ENCODE measurements at regions not wholly inside any gene's neighbourhood (a gene's known extent, or its start where the extent isn't known, plus 50 kb on each side); places are given as distances from the start of the nearest gene placed in this dataset.

- no peaks in the 10 kb centered on the region for H3K9me2 ChIP-seq
- ChIA-PET POLR2A (no interaction called here), CTCF (interaction anchor here (1.4 to 1.6 kb wide), 2 partner anchors 200 to 204 kb away, joined by 3 to 7 read pairs; no protein-coding TSS in a partner anchor)
- H3K4me2 ChIP-seq = no peak overlapping the region
- no peaks in the 10 kb centered on the region for H3K27me3 ChIP-seq (ENCODE audit: insufficient read depth)
- H3K4me1 ChIP-seq (ENCODE audit: control insufficient read depth in 1 of 2, insufficient read depth in 2 of 2, low read depth in 1 of 2, low read length in 1 of 2) = peaks cover 0 to 9% of the 10 kb centered on the region in 2 experiments; a peak in 1 of 4 replicates
- no peak for DNase-seq
- no peaks in the 10 kb centered on the region for H4K20me1 ChIP-seq (ENCODE audit: insufficient read depth)
- no peaks in the 10 kb centered on the region for H3K79me2 ChIP-seq (ENCODE audit: insufficient read depth)
- no peaks in the 10 kb centered on the region for H3F3A ChIP-seq (replicated peaks; ENCODE audit: insufficient read depth)
- H3K4me3 ChIP-seq (ENCODE audit: low read depth in 2 of 2, low read length in 1 of 2) = no peak overlapping the region
- 89% methylated on average over 11 of the region's 12 CpGs for WGBS (ENCODE audit: low lambda C conversion rate)
- TF ChIP-seq NRF1 (IDR thresholded peaks at IDR 0.05; ENCODE audit: low read depth, low read length) (no peak), TEAD4 (IDR thresholded peaks at IDR 0.05; ENCODE audit: borderline replicate concordance, insufficient read depth) (no peak), JUND (IDR thresholded peaks at IDR 0.05) (no peak), PBX3 (IDR thresholded peaks at IDR 0.05) (no peak), MEF2A (IDR thresholded peaks at IDR 0.05; ENCODE audit: borderline replicate concordance, low read depth) (no peak), USF1 (IDR thresholded peaks at IDR 0.05; ENCODE audit: borderline replicate concordance, low read depth) (no peak), IRF3 (IDR thresholded peaks at IDR 0.05; ENCODE audit: low read depth, low read length) (no peak), RFX5 (IDR thresholded peaks at IDR 0.05; ENCODE audit: low read length) (no peak), FOXJ3 (CRISPR knock-in tag; IDR thresholded peaks at IDR 0.05) (no peak), RXRA (IDR thresholded peaks at IDR 0.05; ENCODE audit: borderline replicate concordance, low read depth) (no peak), CHD2 (IDR thresholded peaks at IDR 0.05; ENCODE audit: low read length, partially characterized antibody) (no peak), EZH2phosphoT487 (IDR thresholded peaks at IDR 0.05; ENCODE audit: borderline replicate concordance, low read depth) (no peak), MAX (IDR thresholded peaks at IDR 0.05; ENCODE audit: low read depth) (no peak)
- H3K36me3 ChIP-seq (replicated peaks in 1 of 2; ENCODE audit: control insufficient read depth in 1 of 2, insufficient read depth in 2 of 2, low read length in 1 of 2) = no peaks in the 10 kb centered on the region
- H2AFZ ChIP-seq (ENCODE audit: low read depth) = no peak overlapping the region
- H3K27ac ChIP-seq (ENCODE audit: low read depth in 2 of 2, low read length in 1 of 2) = no peak overlapping the region
- no peak overlapping the region for H3K9ac ChIP-seq
- no peaks in the 10 kb centered on the region for H3K9me3 ChIP-seq
Observed at GRCh38 chr7:66741-67140, 125.6 kb upstream of the FAM20C start.

GRCh38 chr7:67661-68395, 124.5 kb upstream of the FAM20C start:
- no peaks in the 10 kb centered on the region for H3K9me2 ChIP-seq
- CTCF ChIA-PET = interaction anchor here (1.4 to 1.6 kb wide), 2 partner anchors 199 to 202 kb away, joined by 3 to 7 read pairs; no protein-coding TSS in a partner anchor
- no peak overlapping the region for H3K4me3 ChIP-seq (ENCODE audit: low read depth in 2 of 2, low read length in 1 of 2)
- 80% methylated on average over 11 of the region's 11 CpGs for WGBS (ENCODE audit: low lambda C conversion rate)
- no peak overlapping the region for H3K4me2 ChIP-seq
- H3K4me1 ChIP-seq (ENCODE audit: control insufficient read depth in 1 of 2, insufficient read depth in 2 of 2, low read depth in 1 of 2, low read length in 1 of 2) = peaks cover 0 to 9% of the 10 kb centered on the region in 2 experiments; a peak in 1 of 4 replicates
- POLR2A ChIA-PET = no interaction called here
- H3K27me3 ChIP-seq (ENCODE audit: insufficient read depth) = no peaks in the 10 kb centered on the region
- no peak overlapping the region for H2AFZ ChIP-seq (ENCODE audit: low read depth)
- H3K9ac ChIP-seq = no peak overlapping the region
- no peaks in the 10 kb centered on the region for H3K36me3 ChIP-seq (replicated peaks in 1 of 2; ENCODE audit: control insufficient read depth in 1 of 2, insufficient read depth in 2 of 2, low read length in 1 of 2)
- H4K20me1 ChIP-seq (ENCODE audit: insufficient read depth) = no peaks in the 10 kb centered on the region
- no peaks in the 10 kb centered on the region for H3K9me3 ChIP-seq
- no peak overlapping the region for H3K27ac ChIP-seq (ENCODE audit: low read depth in 2 of 2, low read length in 1 of 2)
- DNase-seq = no peak
- no peaks in the 10 kb centered on the region for H3F3A ChIP-seq (replicated peaks; ENCODE audit: insufficient read depth)
- no peaks in the 10 kb centered on the region for H3K79me2 ChIP-seq (ENCODE audit: insufficient read depth)
- TF ChIP-seq SIN3A (IDR thresholded peaks at IDR 0.05; ENCODE audit: borderline replicate concordance, low read depth, low read length) (no peak), GATA2 (CRISPR knock-in tag; IDR thresholded peaks at IDR 0.05) (no peak), MAX (IDR thresholded peaks at IDR 0.05; ENCODE audit: low read depth) (no peak), PBX3 (IDR thresholded peaks at IDR 0.05) (no peak), POLR2AphosphoS5 (IDR thresholded peaks at IDR 0.05; ENCODE audit: low read depth, low read length) (no peak), RXRA (IDR thresholded peaks at IDR 0.05; ENCODE audit: borderline replicate concordance, low read depth) (no peak), MXI1 (IDR thresholded peaks at IDR 0.05; ENCODE audit: low read depth, low read length) (no peak), FOXM1 (IDR thresholded peaks at IDR 0.05; ENCODE audit: low read depth) (no peak), EP300 (IDR thresholded peaks at IDR 0.05; ENCODE audit: borderline replicate concordance in 1 of 2, low read depth in 1 of 2, low read length in 1 of 2) (no peak), RAD21 (IDR thresholded peaks at IDR 0.05; ENCODE audit: low read length) (no peak), RCOR1 (IDR thresholded peaks at IDR 0.05; ENCODE audit: low read length) (no peak), TEAD4 (IDR thresholded peaks at IDR 0.05; ENCODE audit: borderline replicate concordance, insufficient read depth) (no peak), NRF1 (IDR thresholded peaks at IDR 0.05; ENCODE audit: low read depth, low read length) (no peak), EZH2phosphoT487 (IDR thresholded peaks at IDR 0.05; ENCODE audit: borderline replicate concordance, low read depth) (no peak), JUND (IDR thresholded peaks at IDR 0.05) (no peak)
